Kidney capillary endothelial cell (primary cell): ENCODE measurements at regions not wholly inside any gene's neighbourhood (a gene's known extent, or its start where the extent isn't known, plus 50 kb on each side); places are given as distances from the start of the nearest gene placed in this dataset.
"Not testable (repeated sequence)": the region's sequence is repeated elsewhere in the genome, so short reads cannot be mapped to it uniquely, and the experiment has no call there.

Experiments
- DNase-seq: peaks from one replicate; pipeline ENCODE4 v3.0.0-alpha.2; 2018; ENCODE audit warnings: low spot score

GRCh38 chr14:26655128-26655527 lies 57.3 kb upstream of the NOVA1 start:
- no peak for DNase-seq

- no peak for DNase-seq
These were observed 65.7 kb upstream of the NOVA1 start for GRCh38 chr14:26663506-26663905.

- not testable (repeated sequence) for DNase-seq
These were observed 81.0 kb upstream of the NOVA1 start for GRCh38 chr14:26678732-26679420.

GRCh38 chr14:26685401-26685800 lies 87.6 kb upstream of the NOVA1 start:
- DNase-seq: no peak

- DNase-seq: no peak
These were observed 89.5 kb upstream of the NOVA1 start for GRCh38 chr14:26687301-26687837.

GRCh38 chr14:26694521-26694920 lies 96.7 kb upstream of the NOVA1 start:
- DNase-seq: no peak

- no peak for DNase-seq
These were observed 104.9 kb upstream of the NOVA1 start for GRCh38 chr14:26702721-26703230.

- no peak for DNase-seq
These were observed 106.0 kb upstream of the NOVA1 start for GRCh38 chr14:26703686-26704366.

GRCh38 chr14:26707234-26707633 lies 109.4 kb upstream of the NOVA1 start:
- no peak for DNase-seq

GRCh38 chr14:26709019-26709418 lies 111.2 kb upstream of the NOVA1 start:
- peak; percentile 49 for DNase-seq

GRCh38 chr14:26719514-26719913 lies 121.7 kb upstream of the NOVA1 start:
- no peak for DNase-seq

GRCh38 chr14:26722258-26722657 lies 124.4 kb upstream of the NOVA1 start:
- no peak for DNase-seq

GRCh38 chr14:26729851-26730250 lies 132.0 kb upstream of the NOVA1 start:
- no peak for DNase-seq

GRCh38 chr14:26730929-26731618 lies 133.2 kb upstream of the NOVA1 start:
- peak; percentile 12 for DNase-seq

GRCh38 chr14:26735811-26736210 lies 138.0 kb upstream of the NOVA1 start:
- no peak for DNase-seq

GRCh38 chr14:26738571-26738970 lies 140.7 kb upstream of the NOVA1 start:
- no peak for DNase-seq

GRCh38 chr14:26741711-26742212 lies 143.9 kb upstream of the NOVA1 start:
- DNase-seq: no peak

GRCh38 chr14:26743284-26743683 lies 145.5 kb upstream of the NOVA1 start:
- DNase-seq: no peak

GRCh38 chr14:26744903-26745302 lies 147.1 kb upstream of the NOVA1 start:
- DNase-seq: no peak

- no peak for DNase-seq
These were observed 163.7 kb upstream of the NOVA1 start for GRCh38 chr14:26761532-26761931.

GRCh38 chr14:26765301-26765700 lies 167.5 kb upstream of the NOVA1 start:
- no peak for DNase-seq

GRCh38 chr14:26765768-26766520 lies 168.1 kb upstream of the NOVA1 start:
- DNase-seq: no peak
